HG02938 (cell line): ENCODE measurements at regions not wholly inside any gene's neighbourhood (a gene's known extent, or its start where the extent isn't known, plus 50 kb on each side); places are given as distances from the start of the nearest gene placed in this dataset.
"Not testable (repeated sequence)": the region's sequence is repeated elsewhere in the genome, so short reads cannot be mapped to it uniquely, and the experiment has no call there.

Experiments
- ATAC-seq: cut with Tn5 transposase; IDR thresholded peaks from one replicate; pipeline ENCODE4 v1.9.1; 2021; ENCODE audit warnings: mild to moderate bottlenecking, moderate library complexity; ENCODE audit not compliant: unreplicated experiment

- no peak for ATAC-seq
Observed at GRCh38 chr1:38178216-38178615, 131.6 kb upstream of the POU3F1 start.

- no peak for ATAC-seq
Observed at GRCh38 chr1:38175121-38175520, 128.5 kb upstream of the POU3F1 start.

GRCh38 chr1:38173848-38174247 is 127.3 kb upstream of the POU3F1 start:
- no peak for ATAC-seq

GRCh38 chr1:38173157-38173831 is 126.7 kb upstream of the POU3F1 start:
- peak; percentile 69 for ATAC-seq

- no peak for ATAC-seq
Observed at GRCh38 chr1:38169121-38169520, 122.5 kb upstream of the POU3F1 start.

- no peak for ATAC-seq
Observed at GRCh38 chr1:38168365-38168764, 121.8 kb upstream of the POU3F1 start.

GRCh38 chr1:38166461-38166860 is 119.9 kb upstream of the POU3F1 start:
- no peak for ATAC-seq

GRCh38 chr1:38153778-38154470 is 107.3 kb upstream of the POU3F1 start:
- no peak for ATAC-seq

- ATAC-seq = peak; percentile 14
Observed at GRCh38 chr1:38153066-38153777, 106.6 kb upstream of the POU3F1 start.

- ATAC-seq = peak; percentile 45
Observed at GRCh38 chr1:38152351-38153065, 105.9 kb upstream of the POU3F1 start.

- no peak for ATAC-seq
Observed at GRCh38 chr1:38151399-38151798, 104.8 kb upstream of the POU3F1 start.

- not testable (repeated sequence) for ATAC-seq
Observed at GRCh38 chr1:38146079-38146478, 99.5 kb upstream of the POU3F1 start.

GRCh38 chr1:38142606-38143005 is 96.0 kb upstream of the POU3F1 start:
- no peak for ATAC-seq

GRCh38 chr1:38141483-38141882 is 94.9 kb upstream of the POU3F1 start:
- no peak for ATAC-seq

GRCh38 chr1:38139738-38140487 is 93.3 kb upstream of the POU3F1 start:
- no peak for ATAC-seq

GRCh38 chr1:38138498-38139233 is 92.1 kb upstream of the POU3F1 start:
- no peak for ATAC-seq

GRCh38 chr1:38137164-38137563 is 90.6 kb upstream of the POU3F1 start:
- ATAC-seq = no peak

- no peak for ATAC-seq
Observed at GRCh38 chr1:38135625-38136414, 89.2 kb upstream of the POU3F1 start.

- no peak for ATAC-seq
Observed at GRCh38 chr1:38134294-38134755, 87.7 kb upstream of the POU3F1 start.
